Gastrocnemius medialis (tissue), 4 donors: ENCODE measurements at regions not wholly inside any gene's neighbourhood (a gene's known extent, or its start where the extent isn't known, plus 50 kb on each side); places are given as distances from the start of the nearest gene placed in this dataset.

Source experiments
- ATAC-seq, 2 donors: fragments of 150-250 bp; one replicate each; pipeline ENCODE4 v1.9.1; 2016
- DNase-seq, 2 donors: peaks; one replicate each; pipeline ENCODE4 v3.0.0-alpha.2; 2019
- H3K27ac ChIP-seq, 4 donors: fragments of 200-600 bp; sonication (generic); 1 replicate in 1 of 4; 2 replicates in 3 of 4; pipeline ENCODE4 v1.5.1; 2016 to 2018; ENCODE audit warnings: mild to moderate bottlenecking in 2 of 4, moderate library complexity in 1 of 4
- H3K27me3 ChIP-seq, 3 donors: fragments of 200-600 bp; sonication (generic) in 2 of 3; 1 replicate in 1 of 3; 2 replicates in 2 of 3; pipeline versions ENCODE4 v1.5.1 to v1.6.0; 2016 to 2019; ENCODE audit warnings: mild to moderate bottlenecking in 1 of 3, moderate library complexity in 1 of 3
- H3K36me3 ChIP-seq, 2 donors: fragments of 200-600 bp; sonication (generic) in 1 of 2; one replicate each; pipeline ENCODE4 v1.5.1; 2017 to 2018
- H3K4me1 ChIP-seq, 2 donors: fragments of 200-600 bp; sonication (generic) in 1 of 2; one replicate each; pipeline ENCODE4 v1.5.1; 2016 to 2017; ENCODE audit warnings: mild to moderate bottlenecking in 2 of 2
- H3K4me3 ChIP-seq, 4 donors: fragments of 200-600 bp; sonication (generic) in 3 of 4; 1 replicate in 1 of 4; 2 replicates in 3 of 4; pipeline ENCODE4 v1.5.1; 2016 to 2019; ENCODE audit warnings: mild to moderate bottlenecking in 2 of 4
- H3K9me3 ChIP-seq, 3 donors: fragments of 200-600 bp; sonication (generic) in 2 of 3; 1 replicate in 1 of 3; 2 replicates in 2 of 3; pipeline ENCODE4 v1.5.1; 2016 to 2019
- CTCF ChIP-seq, 5 experiments: fragments of 450-650 bp in 3 of 5; fragments of 200-600 bp in 2 of 5; sonication (generic) in 2 of 5; IDR thresholded peaks in 4 of 5; conservative IDR thresholded peaks in 1 of 5; 1 replicate in 4 of 5; 2 replicates in 1 of 5; pipeline ENCODE4 v1.5.1; 2016 to 2019; ENCODE audit warnings: antibody characterized with exemption in 5 of 5, mild to moderate bottlenecking in 3 of 5, moderate library complexity in 3 of 5
- POLR2A ChIP-seq, 2 donors: fragments of 450-650 bp; IDR thresholded peaks; one replicate each; pipeline ENCODE4 v1.6.1; 2017; ENCODE audit warnings: antibody characterized with exemption in 2 of 2, mild to moderate bottlenecking in 2 of 2, moderate library complexity in 2 of 2
- in situ Hi-C, 4 donors: fragments of 200-750 bp; cut with MboI; loops; one replicate each; pipeline versions ENCODE4 v1.15.0 to v1.8.0; 2017; ENCODE audit warnings: low sequenced_read_pairs in 4 of 4
- intact Hi-C: fragments of 100-400 bp; cut with DNase I; formaldehyde crosslinking; loops from one replicate; pipeline ENCODE4 v1.15.1; 2023; ENCODE audit warnings: low total_unique reads

GRCh38 chr10:109480836-109481235 lies 442.5 kb downstream of the XPNPEP1 start:
- intact Hi-C loops: no loop called here
- Histone ChIP-seq H3K4me1 (no peaks in the 10 kb centered on the region), H3K27ac (no peak overlapping the region), H3K4me3 (no peak overlapping the region), H3K9me3 (no peaks in the 10 kb centered on the region), H3K36me3 (no peaks in the 10 kb centered on the region), H3K27me3 (no peaks in the 10 kb centered on the region)
- TF ChIP-seq POLR2A (IDR thresholded peaks at IDR 0.05): no peak
- TF ChIP-seq CTCF (IDR thresholded peaks at IDR 0.05 in 4 of 5, conservative IDR thresholded peaks at IDR 0.05 in 1 of 5): no peak
- ATAC-seq (no peak), DNase-seq (no peak)
- in situ Hi-C loops: no loop called here

GRCh38 chr10:109475711-109476421 lies 447.4 kb downstream of the XPNPEP1 start:
- Histone ChIP-seq H3K27me3 (no peaks in the 10 kb centered on the region), H3K9me3 (no peaks in the 10 kb centered on the region), H3K4me3 (no peak overlapping the region), H3K4me1 (no peaks in the 10 kb centered on the region), H3K27ac (no peak overlapping the region), H3K36me3 (no peaks in the 10 kb centered on the region)
- DNase-seq (no peak), ATAC-seq (no peak)
- in situ Hi-C loops: no loop called here
- intact Hi-C loops: no loop called here
- no peak for TF ChIP-seq CTCF (IDR thresholded peaks at IDR 0.05 in 4 of 5, conservative IDR thresholded peaks at IDR 0.05 in 1 of 5)
- no peak for TF ChIP-seq POLR2A (IDR thresholded peaks at IDR 0.05)

- in situ Hi-C loops: no loop called here
- no peaks in the 10 kb centered on the region for H3K27me3 ChIP-seq
- ATAC-seq (no peak), DNase-seq (no peak)
- no peak overlapping the region for H3K4me3 ChIP-seq
- H3K36me3 ChIP-seq: no peaks in the 10 kb centered on the region
- no peaks in the 10 kb centered on the region for H3K4me1 ChIP-seq
- H3K9me3 ChIP-seq: no peaks in the 10 kb centered on the region
- TF ChIP-seq POLR2A (IDR thresholded peaks at IDR 0.05) (no peak), CTCF (IDR thresholded peaks at IDR 0.05 in 4 of 5, conservative IDR thresholded peaks at IDR 0.05 in 1 of 5) (no peak)
- intact Hi-C loops: no loop called here
- H3K27ac ChIP-seq: no peak overlapping the region
Measured at GRCh38 chr10:109474812-109475211, 448.5 kb downstream of the XPNPEP1 start.

GRCh38 chr10:109474261-109474660 lies 449.1 kb downstream of the XPNPEP1 start:
- no peaks in the 10 kb centered on the region for H3K27me3 ChIP-seq
- H3K4me1 ChIP-seq: no peaks in the 10 kb centered on the region
- in situ Hi-C loops: no loop called here
- H3K4me3 ChIP-seq: no peak overlapping the region
- H3K27ac ChIP-seq: no peak overlapping the region
- DNase-seq (no peak), ATAC-seq (no peak)
- TF ChIP-seq CTCF (IDR thresholded peaks at IDR 0.05 in 4 of 5, conservative IDR thresholded peaks at IDR 0.05 in 1 of 5) (no peak), POLR2A (IDR thresholded peaks at IDR 0.05) (no peak)
- H3K9me3 ChIP-seq: no peaks in the 10 kb centered on the region
- intact Hi-C loops: no loop called here
- H3K36me3 ChIP-seq: no peaks in the 10 kb centered on the region

- ATAC-seq (no peak), DNase-seq (no peak)
- Histone ChIP-seq H3K27me3 (no peaks in the 10 kb centered on the region), H3K4me1 (no peaks in the 10 kb centered on the region), H3K27ac (no peak overlapping the region), H3K4me3 (no peak overlapping the region), H3K36me3 (no peaks in the 10 kb centered on the region), H3K9me3 (no peaks in the 10 kb centered on the region)
- TF ChIP-seq CTCF (IDR thresholded peaks at IDR 0.05 in 4 of 5, conservative IDR thresholded peaks at IDR 0.05 in 1 of 5) (no peak), POLR2A (IDR thresholded peaks at IDR 0.05) (no peak)
- intact Hi-C loops: no loop called here
- in situ Hi-C loops: no loop called here
Measured at GRCh38 chr10:109467551-109467950, 455.8 kb downstream of the XPNPEP1 start.
